ENCODE measurements at regions not wholly inside any gene's neighbourhood (a gene's known extent, or its start where the extent isn't known, plus 50 kb on each side); places are given as distances from the start of the nearest gene placed in this dataset.

DNA sequence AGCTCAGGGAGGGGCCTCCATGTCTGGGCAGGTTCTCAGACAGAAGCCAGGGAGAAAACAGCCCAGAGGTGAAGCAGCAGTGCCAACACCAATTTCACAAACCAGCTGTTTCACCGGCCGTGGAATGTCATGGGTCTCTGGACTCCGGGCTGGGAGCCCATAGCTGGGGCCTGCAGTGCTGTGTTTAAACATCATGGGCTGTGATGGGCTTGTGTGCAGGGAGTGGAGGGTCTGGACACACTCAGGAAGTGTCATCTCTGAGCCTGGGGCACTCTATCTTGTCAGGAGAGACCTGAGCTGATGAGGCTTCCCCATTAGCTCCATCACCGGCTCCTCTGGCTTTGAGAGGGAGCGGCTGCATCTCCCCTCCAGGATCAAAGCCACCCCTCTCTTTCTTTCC is 173.6 kb upstream of the IGSF21 start:
- TF ChIP-seq CTCF (IDR thresholded peaks at IDR 0.05): no peak
- no peak for TF ChIP-seq POLR2A (IDR thresholded peaks at IDR 0.05; ENCODE audit: low read depth)
- no peak for TF ChIP-seq POLR2AphosphoS5 (IDR thresholded peaks at IDR 0.05)
- no peak for TF ChIP-seq EP300 (IDR thresholded peaks at IDR 0.05)
